Endothelial cell (in vitro differentiated cells): ENCODE measurements at regions not wholly inside any gene's neighbourhood (a gene's known extent, or its start where the extent isn't known, plus 50 kb on each side); places are given as distances from the start of the nearest gene placed in this dataset.

Experiments
- DNase-seq: peaks from one replicate; pipeline ENCODE4 v3.0.0; 2021; ENCODE audit warnings: low spot score
- H3K27ac Mint-ChIP-seq: one replicate; pipeline ENCODE4 v1.8.0; 2021; ENCODE audit warnings: mixed read lengths, inconsistent platforms; ENCODE audit not compliant: unreplicated experiment
- H3K27me3 Mint-ChIP-seq: one replicate; pipeline ENCODE4 v1.8.0; 2021; ENCODE audit warnings: mild to moderate bottlenecking, moderate library complexity, mixed read lengths, inconsistent platforms; ENCODE audit not compliant: unreplicated experiment
- H3K36me3 Mint-ChIP-seq: one replicate; pipeline ENCODE4 v1.8.0; 2021; ENCODE audit warnings: mild to moderate bottlenecking, low read depth, mixed read lengths, inconsistent platforms; ENCODE audit not compliant: unreplicated experiment
- H3K4me1 Mint-ChIP-seq: one replicate; pipeline ENCODE4 v1.8.0; 2021; ENCODE audit warnings: mild to moderate bottlenecking, mixed read lengths, inconsistent platforms; ENCODE audit not compliant: unreplicated experiment
- H3K4me3 Mint-ChIP-seq: one replicate; pipeline ENCODE4 v1.8.0; 2021; ENCODE audit warnings: mild to moderate bottlenecking, mixed read lengths, inconsistent platforms; ENCODE audit not compliant: unreplicated experiment
- H3K9me3 Mint-ChIP-seq: one replicate; pipeline ENCODE4 v1.8.0; 2021; ENCODE audit warnings: mixed read lengths, inconsistent platforms; ENCODE audit not compliant: unreplicated experiment
- TF ChIP-seq, protein P1 (sequence below): fragments of 200-600 bp; sonication (generic); IDR thresholded peaks from one replicate; pipeline ENCODE4 v1.5.0; 2021; ENCODE audit warnings: antibody characterized with exemption; ENCODE audit not compliant: unreplicated experiment

DNA sequence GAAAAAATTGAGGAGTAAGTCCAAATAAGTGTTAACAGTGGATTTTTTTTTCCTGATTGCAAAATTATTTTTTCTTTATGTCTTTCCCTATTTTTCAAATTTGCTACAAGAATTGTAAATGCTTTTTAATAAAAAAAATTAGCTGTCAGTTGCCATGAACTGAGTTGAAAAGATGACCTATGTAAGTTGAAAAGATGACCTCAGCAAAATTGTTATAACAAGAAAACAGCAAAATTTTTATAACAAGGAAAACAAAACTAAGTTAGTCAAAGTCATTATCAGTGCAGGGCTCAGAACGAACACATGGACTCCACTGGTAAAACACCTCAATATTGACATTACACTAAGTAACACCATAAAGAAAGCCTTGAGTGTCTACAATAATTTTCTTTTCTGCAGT, 207.0 kb upstream of the HDDC2 start:
- Mint-ChIP-seq H3K27me3 (no peaks in the 10 kb centered on the region), H3K27ac (no peak overlapping the region), H3K36me3 (no peaks in the 10 kb centered on the region), H3K4me1 (peaks cover 3% of the 10 kb centered on the region), H3K9me3 (no peaks in the 10 kb centered on the region), H3K4me3 (no peak overlapping the region)
- TF ChIP-seq, protein P1, sequence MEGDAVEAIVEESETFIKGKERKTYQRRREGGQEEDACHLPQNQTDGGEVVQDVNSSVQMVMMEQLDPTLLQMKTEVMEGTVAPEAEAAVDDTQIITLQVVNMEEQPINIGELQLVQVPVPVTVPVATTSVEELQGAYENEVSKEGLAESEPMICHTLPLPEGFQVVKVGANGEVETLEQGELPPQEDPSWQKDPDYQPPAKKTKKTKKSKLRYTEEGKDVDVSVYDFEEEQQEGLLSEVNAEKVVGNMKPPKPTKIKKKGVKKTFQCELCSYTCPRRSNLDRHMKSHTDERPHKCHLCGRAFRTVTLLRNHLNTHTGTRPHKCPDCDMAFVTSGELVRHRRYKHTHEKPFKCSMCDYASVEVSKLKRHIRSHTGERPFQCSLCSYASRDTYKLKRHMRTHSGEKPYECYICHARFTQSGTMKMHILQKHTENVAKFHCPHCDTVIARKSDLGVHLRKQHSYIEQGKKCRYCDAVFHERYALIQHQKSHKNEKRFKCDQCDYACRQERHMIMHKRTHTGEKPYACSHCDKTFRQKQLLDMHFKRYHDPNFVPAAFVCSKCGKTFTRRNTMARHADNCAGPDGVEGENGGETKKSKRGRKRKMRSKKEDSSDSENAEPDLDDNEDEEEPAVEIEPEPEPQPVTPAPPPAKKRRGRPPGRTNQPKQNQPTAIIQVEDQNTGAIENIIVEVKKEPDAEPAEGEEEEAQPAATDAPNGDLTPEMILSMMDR, result no peak
- DNase-seq, result no peak

DNA sequence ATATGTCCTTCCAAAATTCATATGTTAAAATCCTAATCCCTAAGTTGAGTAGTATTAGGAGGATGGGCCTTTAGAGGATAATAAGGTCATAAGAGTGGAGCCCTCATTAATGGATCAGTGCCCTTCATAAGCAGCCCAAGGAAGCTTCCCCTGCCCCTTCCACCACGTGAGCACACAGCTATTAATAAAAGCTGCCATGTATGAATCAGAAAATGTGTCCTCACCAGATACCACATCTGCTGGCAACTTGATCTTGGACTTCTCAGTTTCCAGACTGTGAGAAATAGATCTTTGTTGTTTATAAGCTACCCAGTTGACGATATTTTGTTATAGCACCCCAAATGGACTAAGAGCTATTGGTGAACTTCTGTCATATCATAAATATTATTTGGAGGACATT, 207.7 kb upstream of the HDDC2 start:
- Mint-ChIP-seq H3K27ac (no peak overlapping the region), H3K36me3 (no peaks in the 10 kb centered on the region), H3K4me3 (no peak overlapping the region), H3K4me1 (peaks cover 3% of the 10 kb centered on the region), H3K27me3 (no peaks in the 10 kb centered on the region), H3K9me3 (no peaks in the 10 kb centered on the region)
- DNase-seq, result no peak
- TF ChIP-seq, protein P1, result no peak

DNA sequence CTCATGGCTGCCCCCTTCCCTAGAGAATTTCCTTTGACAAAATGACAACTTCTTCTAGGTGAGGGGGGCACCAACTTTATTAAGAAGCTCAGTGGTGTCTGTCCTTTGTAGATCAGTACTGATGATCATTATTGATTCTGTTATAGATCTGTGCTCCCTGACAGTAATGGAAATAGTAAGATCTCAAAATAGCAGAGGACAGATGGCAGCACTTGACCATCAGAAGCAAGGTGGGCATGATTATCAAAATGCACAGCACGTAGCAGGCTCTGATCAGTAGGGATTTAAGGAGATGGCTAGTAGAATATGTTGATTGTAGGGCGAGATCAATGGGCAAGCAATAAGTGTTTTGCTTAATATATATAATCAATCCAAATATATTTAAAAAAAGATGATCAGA, 208.6 kb upstream of the HDDC2 start:
- peaks cover 3% of the 10 kb centered on the region for H3K4me1 Mint-ChIP-seq
- H3K4me3 Mint-ChIP-seq, result no peak overlapping the region
- TF ChIP-seq, protein P1, result no peak
- no peaks in the 10 kb centered on the region for H3K9me3 Mint-ChIP-seq
- no peak overlapping the region for H3K27ac Mint-ChIP-seq
- H3K36me3 Mint-ChIP-seq, result no peaks in the 10 kb centered on the region
- no peak for DNase-seq
- no peaks in the 10 kb centered on the region for H3K27me3 Mint-ChIP-seq

DNA sequence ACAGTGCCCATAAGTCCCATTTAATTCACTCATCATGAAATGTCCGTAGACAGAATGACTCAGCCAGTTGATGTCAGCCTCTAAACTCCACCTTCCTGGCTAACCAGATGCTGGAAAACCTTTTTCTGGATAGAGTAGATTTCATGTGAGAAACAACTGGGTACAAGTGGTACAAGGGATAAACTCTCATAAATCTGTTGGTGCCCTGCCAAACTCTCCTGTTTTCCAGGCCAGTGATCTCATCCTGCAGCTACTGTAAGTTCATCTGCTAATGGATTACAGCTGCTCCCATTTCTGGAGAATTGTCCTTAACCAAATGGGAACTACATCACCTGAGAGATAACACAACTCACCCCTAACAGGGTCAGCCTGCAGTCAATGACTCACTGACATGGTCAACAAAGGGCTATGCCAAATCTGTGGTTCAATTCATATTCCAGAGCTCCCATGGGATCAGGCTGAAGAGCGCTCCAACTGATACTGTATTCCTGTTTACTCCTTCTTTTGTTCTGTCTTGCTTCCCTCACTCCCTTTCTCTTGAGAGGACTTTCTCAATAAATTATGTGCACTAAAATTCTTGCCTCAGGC, 210.1 kb upstream of the HDDC2 start:
- peaks cover 3% of the 10 kb centered on the region for H3K36me3 Mint-ChIP-seq
- H3K4me3 Mint-ChIP-seq, result no peak overlapping the region

DNA sequence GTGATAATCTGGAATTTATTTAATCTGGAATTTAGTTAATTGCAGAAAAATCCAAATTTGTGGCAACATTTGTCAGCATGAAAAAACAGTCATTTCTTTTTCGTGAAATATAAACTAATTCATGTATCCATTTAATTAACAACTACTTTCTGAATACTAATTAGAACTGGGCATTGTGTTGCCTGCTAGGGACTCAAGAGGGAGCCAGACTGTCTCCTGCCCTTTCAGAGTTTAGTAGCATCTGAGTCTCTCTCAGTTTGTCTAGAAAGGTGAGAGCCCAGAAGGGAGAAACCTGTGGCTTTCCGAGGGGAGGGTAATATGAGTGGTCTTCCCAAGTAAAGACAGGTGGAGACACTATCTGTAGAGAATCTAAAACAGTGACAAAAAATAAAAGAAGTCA, 210.9 kb upstream of the HDDC2 start:
- DNase-seq, result no peak
- peaks cover 3% of the 10 kb centered on the region for H3K4me1 Mint-ChIP-seq
- H3K27ac Mint-ChIP-seq, result no peak overlapping the region

More for the DNA sequence above, 210.1 kb upstream of the HDDC2 start:
- peaks cover 3% of the 10 kb centered on the region for H3K4me1 Mint-ChIP-seq
- TF ChIP-seq, protein P1, result no peak
- no peaks in the 10 kb centered on the region for H3K9me3 Mint-ChIP-seq
- no peak for DNase-seq
- no peaks in the 10 kb centered on the region for H3K27me3 Mint-ChIP-seq
- no peak overlapping the region for H3K27ac Mint-ChIP-seq

More for the DNA sequence above, 210.9 kb upstream of the HDDC2 start:
- Mint-ChIP-seq H3K9me3 (no peaks in the 10 kb centered on the region), H3K36me3 (peaks cover 8% of the 10 kb centered on the region), H3K4me3 (no peak overlapping the region), H3K27me3 (no peaks in the 10 kb centered on the region)
- TF ChIP-seq, protein P1, result peak; percentile 34
